ENCODE measurements at regions not wholly inside any gene's neighbourhood (a gene's known extent, or its start where the extent isn't known, plus 50 kb on each side); places are given as distances from the start of the nearest gene placed in this dataset.

DNA sequence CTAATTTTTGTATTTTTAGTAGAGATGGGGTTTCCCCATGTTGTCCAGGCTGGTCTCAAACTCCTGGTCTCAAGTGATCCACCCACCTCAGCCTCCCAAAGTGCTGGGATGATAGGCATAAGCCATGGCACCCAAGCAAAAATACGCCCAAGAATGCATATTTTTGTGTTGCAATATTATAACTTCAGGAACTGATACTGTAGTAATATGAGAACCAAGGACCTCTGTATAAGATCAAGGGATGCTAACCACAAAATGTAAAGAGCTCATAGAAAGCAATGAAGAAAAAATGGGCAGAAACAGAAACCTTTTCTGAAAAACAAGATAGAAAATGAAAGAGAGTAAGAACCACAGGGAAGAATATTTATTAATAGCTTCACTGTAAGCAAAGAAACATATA is 183.6 kb upstream of the RPL38 start:
- DNase-seq: no peak

DNA sequence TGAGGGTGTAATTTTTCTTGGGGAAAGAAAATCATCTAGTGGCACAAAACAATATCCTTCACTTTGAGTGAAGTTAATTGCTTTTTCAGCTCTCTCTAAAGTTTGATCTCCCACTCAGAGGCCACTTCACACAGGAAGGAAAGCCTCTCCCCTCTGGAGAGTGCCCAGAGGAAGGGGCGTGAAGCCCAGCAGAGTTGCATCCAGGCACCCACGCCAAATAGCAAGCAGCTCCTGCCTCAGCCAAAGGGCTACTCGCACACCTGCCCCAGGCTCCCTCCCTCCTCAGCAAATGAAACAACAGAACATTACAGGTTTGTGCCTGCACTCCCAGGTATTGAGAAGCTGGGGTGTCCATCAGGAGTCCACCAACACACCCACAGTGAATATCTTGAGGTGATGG is 183.0 kb upstream of the RPL38 start:
- no peak for DNase-seq

DNA sequence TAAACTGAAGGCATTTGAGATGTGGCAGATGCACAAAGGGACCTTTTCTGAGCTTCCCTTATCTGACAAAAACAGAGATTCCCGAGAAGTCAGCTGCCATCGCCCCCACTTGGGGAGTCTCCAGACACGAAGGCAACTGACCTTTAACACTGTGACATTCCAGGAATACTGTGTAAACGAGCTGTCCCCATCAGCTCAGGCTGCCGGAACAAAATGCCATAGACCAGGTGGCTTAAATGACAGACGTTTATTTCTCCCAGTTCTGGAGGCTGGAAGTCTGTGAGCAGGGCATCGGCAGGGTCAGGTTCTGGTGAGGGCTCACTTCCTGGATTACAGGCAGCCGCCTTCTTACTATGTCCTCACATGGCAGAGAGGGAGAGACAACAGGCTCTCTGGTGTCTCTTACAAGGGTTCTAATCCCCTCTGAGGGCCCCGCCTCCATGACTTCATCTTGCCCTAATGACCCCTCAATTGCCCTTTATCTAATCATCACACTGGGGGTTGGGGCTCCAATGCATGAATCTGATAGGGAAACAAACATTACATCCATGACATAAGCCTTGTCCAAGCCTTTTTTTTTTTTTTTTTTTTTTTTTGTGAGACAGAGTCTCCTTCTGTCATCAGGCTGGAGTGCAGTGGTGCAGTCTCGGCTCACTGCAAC is 178.5 kb upstream of the RPL38 start:
- DNase-seq: no peak

DNA sequence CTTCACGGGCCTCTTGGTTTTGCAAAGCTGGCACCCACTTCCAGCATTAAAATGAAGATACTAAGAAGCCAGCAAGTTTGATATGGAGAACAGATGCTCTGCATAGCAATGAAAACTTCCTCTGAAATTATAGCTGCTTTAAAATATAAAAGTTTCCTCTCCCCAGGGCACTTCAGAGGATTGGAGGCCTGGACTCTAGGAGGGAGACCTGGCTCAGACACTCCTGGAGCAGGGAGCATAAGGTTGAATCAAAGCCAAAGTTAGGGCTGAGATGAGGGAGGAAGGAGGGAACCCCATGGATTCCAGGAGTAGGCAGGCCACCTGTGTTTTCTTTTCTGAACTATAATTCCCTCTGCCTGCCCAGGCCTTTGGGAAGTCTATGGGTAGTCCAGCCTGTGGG is 176.0 kb upstream of the RPL38 start:
- no peak for DNase-seq

DNA sequence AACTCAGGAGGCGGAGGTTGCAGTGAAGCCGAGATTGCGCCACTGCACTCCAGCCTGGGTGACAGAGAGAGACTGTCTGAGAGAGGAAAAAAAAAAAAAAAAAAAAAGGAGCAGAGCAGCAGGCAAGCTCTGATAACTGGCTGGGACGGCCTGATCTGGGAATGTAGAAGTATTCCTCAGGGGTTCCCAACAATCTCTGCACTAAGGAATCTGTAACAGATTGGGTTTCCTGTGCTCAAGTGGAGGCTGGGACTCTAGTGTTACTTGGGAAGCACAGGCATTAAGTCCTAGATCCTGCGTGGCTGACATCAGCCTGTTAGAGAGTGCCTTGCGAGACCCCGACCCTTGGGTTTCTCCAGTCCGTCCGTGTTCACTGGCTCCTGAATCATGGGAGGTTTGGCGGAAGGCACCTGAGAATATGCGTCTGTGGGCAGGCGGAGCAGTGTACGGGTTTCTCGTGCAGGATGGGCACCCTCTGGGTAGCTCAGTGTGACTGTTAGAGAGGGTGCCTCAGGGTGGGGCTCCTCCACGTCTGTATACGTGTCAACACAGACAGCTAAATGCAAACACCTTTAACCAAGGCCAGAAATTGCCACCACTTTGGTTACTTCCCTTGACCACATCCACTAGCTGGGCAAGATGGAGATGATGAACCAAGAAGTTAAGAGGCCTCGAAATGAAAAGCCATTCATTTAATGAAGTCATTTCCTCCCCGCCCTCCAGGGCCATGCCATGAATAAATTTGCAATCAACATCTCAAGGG is 174.9 kb upstream of the RPL38 start:
- no peak for DNase-seq

DNA sequence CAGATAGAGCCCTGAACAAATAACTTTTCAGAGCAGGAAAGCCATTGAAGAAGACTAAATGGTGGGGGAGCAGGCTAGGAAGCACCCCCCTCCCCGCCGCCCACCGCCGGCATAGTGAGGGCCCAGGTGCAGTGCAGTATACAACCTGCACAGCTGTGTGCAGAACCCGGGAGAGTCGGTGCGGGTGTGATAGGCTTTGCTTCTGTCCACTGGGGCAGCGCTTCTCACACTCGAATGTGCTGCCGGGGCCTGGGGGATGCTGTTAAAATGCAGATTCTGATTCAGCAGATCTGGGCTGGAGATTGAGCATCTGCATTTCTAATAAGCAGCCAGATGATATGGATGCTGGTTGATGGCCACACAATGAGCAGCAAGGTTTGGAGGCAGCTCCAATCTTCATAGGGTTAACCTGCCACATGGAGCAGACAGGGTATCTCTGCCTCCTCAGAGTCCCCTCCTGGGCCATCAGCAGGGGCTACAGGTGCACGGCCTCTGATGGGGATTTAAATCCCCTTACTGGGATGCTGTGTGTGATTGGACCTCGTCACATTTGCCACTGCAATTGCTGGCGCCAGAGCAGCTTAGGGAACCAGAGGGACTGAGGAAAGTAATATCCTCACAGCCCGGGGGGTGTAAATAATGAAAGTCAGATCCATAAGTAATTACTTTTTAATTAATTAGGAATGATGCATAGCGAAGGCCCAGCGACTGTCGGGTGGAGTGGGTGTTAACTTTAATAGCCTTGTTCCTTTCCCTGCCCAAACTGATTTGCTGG is 172.0 kb upstream of the RPL38 start:
- DNase-seq: no peak

DNA sequence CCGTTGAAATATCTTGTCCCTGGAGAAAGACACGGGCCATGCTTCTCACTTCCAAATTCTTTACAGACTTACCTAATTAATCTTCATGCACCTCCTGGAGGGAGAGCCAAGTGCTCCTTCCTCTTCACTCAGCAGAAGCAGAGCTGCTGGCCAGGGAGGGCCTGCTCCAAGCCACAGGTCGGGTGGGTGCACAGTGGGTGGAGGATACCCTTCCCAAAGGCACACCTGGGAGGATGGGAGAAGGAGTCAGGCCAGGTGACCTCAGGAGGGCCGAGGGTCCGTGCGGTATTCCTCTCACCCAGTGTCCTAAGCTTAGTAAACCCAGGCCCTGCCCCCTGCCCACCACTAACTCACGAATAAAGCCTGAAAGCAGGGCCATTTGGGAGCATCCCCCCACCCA is 171.3 kb upstream of the RPL38 start:
- DNase-seq: no peak

DNA sequence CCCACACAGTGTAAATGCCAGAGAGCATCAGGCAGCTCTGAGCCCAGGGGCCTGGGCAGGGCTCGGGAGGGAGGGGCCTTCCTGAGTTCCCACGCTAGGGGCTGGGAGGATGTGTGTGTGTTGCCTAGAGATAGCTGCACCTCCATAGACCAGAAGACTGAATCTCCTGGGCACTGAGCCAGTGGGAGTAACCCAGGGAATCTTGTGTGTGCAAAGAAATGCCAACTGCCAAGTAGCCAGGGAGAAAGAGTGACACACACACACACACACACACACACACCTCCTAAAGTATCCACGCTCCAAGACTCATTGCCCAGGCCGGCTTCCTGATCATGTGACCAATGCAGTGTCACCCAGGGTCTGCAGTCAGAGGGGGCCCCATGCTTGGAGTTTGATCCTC is 166.2 kb upstream of the RPL38 start:
- no peak for DNase-seq

DNA sequence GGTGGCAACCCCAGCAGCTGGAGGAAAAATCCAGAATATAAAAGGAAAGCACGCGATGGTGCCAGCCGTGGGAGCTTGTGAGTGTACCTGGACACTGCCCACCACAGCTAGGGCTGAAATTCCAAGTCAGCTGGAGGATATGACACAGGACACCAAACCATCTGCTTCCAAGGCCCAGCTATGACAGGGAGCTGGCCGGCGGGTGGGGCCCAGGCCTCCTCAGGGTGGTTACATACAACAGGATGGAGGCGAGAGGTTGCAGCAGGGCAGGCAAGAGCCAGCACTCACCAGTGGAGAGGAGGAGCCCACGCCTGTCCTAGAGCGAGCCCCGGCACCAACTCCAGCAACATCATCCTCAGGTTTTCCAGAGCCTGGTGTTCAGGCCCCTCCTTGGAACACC is 163.2 kb upstream of the RPL38 start:
- DNase-seq: no peak

DNA sequence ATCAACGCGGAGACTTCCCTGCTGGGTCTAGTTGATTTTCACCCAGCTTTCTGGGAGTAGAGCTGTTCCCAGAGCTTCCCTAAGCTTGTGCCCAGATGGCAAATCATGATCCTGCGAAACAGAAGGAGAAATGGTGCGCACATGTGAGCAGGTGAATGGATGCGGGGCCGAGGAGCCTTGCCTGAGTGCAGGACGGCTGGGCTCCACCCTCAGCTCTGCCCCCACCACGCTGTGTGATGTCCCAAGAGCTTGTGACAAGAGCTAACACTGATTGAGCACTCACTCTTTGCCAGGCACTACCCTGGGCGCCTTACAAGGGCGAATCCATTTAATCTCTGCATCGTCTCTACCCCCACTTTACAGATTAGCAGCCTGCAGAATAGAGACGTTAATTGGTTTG is 162.7 kb upstream of the RPL38 start:
- DNase-seq: no peak

DNA sequence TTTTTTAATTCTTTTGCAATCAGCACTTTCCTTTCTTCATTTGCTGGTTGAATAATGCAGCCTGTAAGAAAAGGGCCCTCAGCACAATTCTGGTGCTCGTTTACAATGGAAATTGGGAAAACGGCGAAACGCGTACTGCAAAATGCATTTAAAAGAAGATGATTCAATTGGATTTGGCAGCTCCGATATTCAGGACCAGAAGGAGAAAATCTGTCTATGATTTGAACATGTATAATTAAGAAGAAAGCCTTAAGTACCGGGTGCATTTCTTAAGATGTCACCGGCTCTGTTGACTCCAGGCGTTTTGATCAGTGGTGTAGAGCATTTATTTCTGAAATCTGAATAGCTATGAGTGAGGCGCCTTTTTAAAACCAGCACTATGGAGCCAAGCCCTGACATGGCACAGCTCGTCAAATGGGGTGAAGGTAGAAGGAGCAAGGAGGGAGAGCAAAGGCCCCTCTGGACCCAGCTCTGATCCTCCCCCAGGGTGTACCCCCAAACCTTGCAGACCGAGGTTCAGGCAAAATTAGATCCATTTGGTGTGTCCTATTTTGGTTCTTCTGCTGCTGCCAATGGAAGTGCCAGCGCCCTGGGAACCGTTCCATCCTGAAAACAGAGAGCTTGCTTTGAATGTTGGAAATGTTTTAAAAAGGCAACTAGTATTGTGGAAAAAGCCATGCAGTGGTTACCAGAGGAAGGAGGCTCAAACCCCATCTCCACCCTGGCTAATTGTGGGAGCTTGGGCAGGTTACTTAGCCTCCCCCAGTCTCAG is 161.4 kb upstream of the RPL38 start:
- DNase-seq: no peak

DNA sequence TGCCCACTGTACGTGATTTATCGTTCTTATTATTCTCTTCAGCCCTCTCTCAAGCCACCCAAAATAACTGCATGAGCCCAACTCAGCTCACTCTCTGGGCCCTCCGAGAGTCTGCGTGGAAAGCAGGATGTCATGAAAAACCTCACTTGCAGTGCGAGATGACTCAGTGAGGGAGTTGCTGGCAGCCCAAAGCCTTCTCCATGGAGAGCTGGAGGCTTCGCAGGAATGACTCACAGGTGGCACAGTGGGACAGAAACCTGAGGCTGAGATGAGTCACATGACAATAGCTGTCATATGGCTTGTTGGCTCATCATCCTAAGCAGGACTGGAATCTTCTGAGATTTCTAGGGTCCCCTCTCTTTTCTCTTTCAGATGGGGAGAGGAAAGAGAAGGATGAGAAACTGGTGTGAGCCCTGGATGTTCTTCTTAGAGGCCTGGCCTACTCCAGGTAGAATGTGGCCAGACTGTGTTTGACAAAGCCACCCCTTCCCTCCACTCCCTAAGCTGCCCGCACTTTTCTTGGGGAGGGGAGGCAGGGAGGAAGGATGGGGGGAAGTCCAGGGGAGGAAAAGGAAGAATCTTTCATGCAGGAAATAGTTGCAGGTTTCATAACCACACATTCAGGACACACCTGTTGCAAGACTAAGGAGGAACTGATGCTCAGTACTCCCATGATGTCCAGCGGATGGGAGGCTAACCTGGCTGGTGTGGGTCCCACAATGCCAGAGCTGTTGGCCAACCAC is 160.6 kb upstream of the RPL38 start:
- DNase-seq: no peak

DNA sequence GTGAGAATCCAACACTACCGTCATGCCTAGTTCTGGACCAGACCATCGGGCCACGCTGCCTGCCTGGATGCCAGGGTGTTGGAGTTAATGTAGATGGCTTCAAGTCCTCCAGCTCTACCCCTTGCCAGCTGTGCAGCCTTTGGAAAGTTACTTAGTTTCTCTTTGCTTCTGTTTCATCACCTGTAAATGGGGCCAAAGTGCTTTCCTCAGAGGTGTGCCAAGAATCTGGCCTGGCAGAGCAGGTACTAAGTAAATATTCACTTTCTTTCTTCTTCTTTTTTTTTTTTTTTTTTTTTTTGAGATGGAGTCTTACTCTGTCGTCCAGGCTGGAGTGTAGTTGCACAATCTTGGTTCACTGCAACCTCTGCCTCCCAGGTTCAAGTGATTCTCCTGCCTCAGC is 159.5 kb upstream of the RPL38 start:
- no peak for DNase-seq

DNA sequence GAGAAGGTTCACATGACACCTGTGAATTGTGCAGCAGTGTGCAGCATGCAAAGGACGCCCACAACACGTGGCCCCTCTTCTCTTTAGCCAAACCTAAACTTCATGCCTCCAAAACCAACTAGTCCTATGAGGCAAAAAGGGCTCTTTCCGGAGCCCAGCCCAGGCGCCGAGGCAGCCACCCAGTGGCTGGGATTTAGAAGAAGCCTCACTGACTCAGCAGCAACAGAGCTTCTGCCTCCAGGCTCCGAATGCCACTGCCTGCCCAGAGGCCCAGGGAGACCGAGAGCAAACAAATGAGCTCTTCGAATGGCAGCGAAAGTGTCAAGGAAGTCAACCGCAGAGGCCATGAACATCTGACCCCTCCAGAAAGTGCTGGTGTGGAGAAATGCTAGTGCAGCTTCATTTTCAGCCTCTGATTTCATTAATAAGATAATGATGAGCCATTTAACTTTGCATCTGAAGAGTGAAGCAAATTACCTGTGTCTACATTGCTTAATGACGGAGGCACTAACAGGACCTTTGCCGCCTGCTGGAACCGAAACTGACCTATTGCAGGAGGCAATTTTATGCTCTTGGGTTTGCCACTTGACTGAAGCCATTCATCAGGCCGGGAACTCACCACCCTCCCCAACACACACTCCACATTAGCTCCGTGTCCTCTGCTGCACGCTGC is 157.7 kb upstream of the RPL38 start:
- no peak for DNase-seq

DNA sequence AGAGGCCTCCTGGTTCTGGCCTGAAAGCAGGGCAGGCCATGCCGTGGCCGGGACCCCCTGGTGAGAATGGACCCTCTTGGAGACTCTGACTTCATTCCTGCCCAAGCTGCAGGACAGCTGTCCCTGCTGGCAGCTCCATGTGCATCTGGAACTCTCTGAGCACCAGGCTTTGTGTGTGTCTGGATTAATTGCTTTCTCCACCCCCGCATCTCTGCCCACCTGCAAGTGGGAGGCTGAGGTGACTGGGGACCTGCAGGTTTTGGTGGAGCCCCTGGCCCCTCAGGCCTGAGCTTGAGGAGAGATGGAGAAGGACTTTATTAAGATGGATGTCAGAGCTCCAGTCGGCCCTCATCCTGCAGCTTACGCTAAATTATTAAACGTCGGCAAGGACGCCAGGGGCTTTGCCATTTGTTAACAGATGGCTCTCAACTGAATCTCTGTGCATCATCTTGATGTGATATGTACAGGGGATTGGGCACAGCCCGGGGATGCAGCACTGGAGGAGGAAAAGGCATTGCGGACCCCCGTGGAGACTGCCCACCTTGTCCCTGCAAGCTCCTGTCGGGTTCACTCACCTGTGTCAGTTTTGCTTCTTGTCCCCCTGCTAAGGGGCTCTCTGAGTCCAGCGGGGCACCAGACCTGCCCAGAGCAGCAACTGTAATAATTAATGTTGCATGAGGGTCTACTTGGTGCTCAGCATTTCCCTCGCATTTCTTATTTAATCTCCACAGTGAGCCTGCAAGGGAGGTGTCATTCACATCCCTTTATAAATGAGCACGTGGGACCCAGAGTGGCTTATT is 154.1 kb upstream of the RPL38 start:
- DNase-seq: no peak

DNA sequence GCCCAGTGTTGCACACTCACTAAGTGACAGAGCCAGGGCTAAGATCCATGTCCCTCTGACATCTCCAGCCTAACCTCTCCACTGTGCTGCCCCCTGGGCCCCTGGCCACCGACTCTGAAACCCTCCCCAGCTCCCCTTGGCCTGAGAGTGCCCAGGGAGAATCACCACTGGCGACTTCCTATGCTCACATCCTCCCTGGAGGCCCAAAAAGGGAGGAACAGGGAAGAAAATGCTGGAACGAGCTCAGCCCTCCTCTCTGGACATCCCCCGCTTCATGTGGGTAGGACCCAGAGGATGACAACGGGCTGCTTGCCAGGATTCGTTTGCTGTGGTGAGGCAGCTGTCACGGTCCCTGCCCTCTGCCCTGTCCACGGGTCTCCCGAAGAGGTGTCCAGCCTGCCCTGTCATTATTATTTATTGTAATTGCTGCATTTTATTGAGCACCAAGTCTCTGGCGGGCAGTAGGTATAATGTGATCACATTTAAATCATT is 153.5 kb upstream of the RPL38 start:
- DNase-seq: no peak

DNA sequence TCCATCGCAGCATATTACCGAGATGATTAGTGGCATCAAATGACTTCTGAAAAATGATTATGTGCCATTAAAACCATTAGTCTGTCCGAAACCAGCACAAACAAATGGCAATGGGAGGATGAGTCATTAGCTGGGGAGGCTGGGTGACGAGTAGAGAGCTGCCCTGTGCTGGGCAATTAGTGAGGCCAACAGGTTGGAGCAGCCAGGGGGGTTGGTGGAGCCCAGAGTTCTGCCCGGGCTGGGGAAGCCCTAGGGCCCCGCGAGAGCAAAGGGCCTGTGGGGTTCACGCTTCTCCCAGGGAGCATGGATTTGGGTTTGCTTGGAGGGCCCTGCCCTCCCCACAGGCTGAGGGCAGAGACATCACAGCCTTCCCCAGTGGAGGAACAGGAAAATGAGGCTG is 152.1 kb upstream of the RPL38 start:
- no peak for DNase-seq

DNA sequence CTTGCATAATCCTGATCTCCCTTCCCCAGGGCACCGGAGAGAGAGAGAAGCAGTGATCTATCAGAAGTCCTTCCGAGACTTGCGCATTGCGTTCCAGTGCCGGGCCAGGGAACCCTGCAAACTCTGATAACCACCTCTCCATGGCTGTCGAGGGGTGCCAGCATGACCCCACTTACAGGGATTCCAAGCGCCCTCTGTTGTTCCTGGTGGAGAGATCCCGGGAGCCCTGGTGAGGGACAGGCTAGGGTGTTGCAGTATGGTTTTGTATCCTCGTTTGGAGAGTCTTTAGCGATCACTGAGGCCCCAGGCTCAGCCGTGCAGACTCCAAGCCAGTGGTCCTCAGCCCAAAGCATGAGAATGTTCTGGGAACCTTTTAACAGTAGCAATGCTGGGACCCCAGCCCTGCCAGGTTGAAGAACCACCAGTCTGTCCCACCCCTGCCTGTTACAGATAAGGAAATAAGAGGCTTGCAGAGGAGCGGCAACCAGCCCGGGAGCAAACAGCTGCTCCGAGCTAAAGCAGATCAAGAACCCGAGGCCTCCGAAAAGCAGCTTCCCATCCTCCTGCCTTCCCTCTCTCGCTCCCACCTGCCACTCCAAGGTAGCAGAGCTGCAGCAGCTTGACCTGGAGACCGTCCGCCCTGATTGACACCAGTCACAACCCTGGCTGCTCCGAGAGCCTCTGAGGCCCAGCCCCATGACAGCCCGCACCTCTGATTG is 150.3 kb upstream of the RPL38 start:
- DNase-seq: no peak

DNA sequence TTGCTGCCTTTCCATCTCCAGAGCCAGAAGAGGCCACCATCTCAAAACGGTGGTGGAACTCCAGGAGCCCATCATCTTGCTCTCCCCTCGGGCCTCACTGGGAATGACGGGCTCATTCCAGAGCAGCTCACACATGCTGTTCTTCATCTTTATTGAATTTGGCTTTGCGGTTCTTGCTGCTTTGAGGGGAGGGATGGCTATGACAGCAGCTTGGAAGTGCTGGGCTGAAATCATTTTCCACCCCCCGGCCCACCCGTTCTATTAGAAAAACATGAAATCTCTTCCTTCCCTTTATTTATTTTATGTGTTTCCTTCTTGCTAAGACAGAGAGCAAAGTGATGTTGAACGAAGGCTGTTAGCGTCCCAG is 149.8 kb upstream of the RPL38 start:
- no peak for DNase-seq

DNA sequence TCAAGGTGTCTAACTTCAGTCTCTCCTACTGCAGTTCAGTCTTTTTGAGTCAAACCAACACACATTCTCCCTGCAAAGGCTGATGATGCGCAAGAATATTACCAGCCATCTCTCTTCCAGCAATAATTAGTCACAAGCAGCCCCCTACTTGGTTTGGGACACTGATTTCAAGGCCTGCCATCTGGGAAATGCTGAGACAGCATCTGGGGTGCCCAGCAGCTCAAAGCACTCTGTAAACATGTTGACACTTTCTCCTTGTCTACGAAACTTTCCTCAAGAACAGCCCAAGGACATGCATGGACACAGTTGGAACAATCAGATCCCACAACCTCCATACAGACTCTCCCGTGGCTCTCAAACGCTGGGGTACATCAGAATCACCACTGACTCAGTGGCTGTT is 149.2 kb upstream of the RPL38 start:
- DNase-seq: no peak

All from T-helper 9 cell (primary cell).